ENCODE measurements at regions not wholly inside any gene's neighbourhood (a gene's known extent, or its start where the extent isn't known, plus 50 kb on each side); places are given as distances from the start of the nearest gene placed in this dataset.

GRCh38 chr6:48735846-48736245, 624.8 kb upstream of the PTCHD4 start:
- TF ChIP-seq CTCF (IDR thresholded peaks at IDR 0.05): no peak
- no peak for TF ChIP-seq POLR2AphosphoS5 (IDR thresholded peaks at IDR 0.05)
- TF ChIP-seq POLR2A (IDR thresholded peaks at IDR 0.05): no peak

All from prostate gland (tissue), 2 donors.